ENCODE measurements at regions not wholly inside any gene's neighbourhood (a gene's known extent, or its start where the extent isn't known, plus 50 kb on each side); places are given as distances from the start of the nearest gene placed in this dataset.

GRCh38 chr18:6495536-6495935, 80.8 kb upstream of the L3MBTL4 start:
- TF ChIP-seq CTCF (IDR thresholded peaks at IDR 0.05; ENCODE audit: insufficient read depth, low read length) (no peak), SPI1 (IDR thresholded peaks at IDR 0.05; ENCODE audit: borderline replicate concordance, low read depth) (no peak), POLR2AphosphoS5 (IDR thresholded peaks at IDR 0.05; ENCODE audit: low read depth) (no peak), GABPA (IDR thresholded peaks at IDR 0.05; ENCODE audit: low read depth) (no peak)
